Neural cell (in vitro differentiated cells): ENCODE measurements at regions not wholly inside any gene's neighbourhood (a gene's known extent, or its start where the extent isn't known, plus 50 kb on each side); places are given as distances from the start of the nearest gene placed in this dataset.

Source experiments
- H2AFZ ChIP-seq: fragments of 200-600, 300-800 bp; sonication (generic), shearing (Covaris generic); 2 replicates; pipeline ENCODE4 v1.6.0; 2014; ENCODE audit warnings: low read depth, mild to moderate bottlenecking, antibody characterized with exemption, low read length, moderate library complexity
- H3F3A ChIP-seq: fragments of 200-600 bp; shearing (Covaris generic); 2 replicates; pipeline ENCODE4 v1.6.1; 2016; ENCODE audit warnings: mild to moderate bottlenecking, moderate library complexity, mixed read lengths, antibody characterized with exemption, low read length; ENCODE audit not compliant: insufficient read depth, poor library complexity, severe bottlenecking
- H3K27ac ChIP-seq: fragments of 200-600, 300-800 bp; sonication (generic), shearing (Covaris generic); 2 replicates; pipeline ENCODE4 v1.5.1; 2014; ENCODE audit warnings: mild to moderate bottlenecking, low read length, moderate library complexity
- H3K27me3 ChIP-seq: fragments of 300-800, 200-600 bp; sonication (generic), shearing (Covaris generic); 2 replicates; pipeline ENCODE4 v1.6.0; 2014; ENCODE audit warnings: mild to moderate bottlenecking, low read depth, low read length, moderate library complexity; ENCODE audit not compliant: insufficient read depth
- H3K36me3 ChIP-seq: fragments of 300-800, 200-600 bp; sonication (generic), shearing (Covaris generic); 2 replicates; pipeline ENCODE4 v1.5.1; 2014; ENCODE audit warnings: mild to moderate bottlenecking, antibody characterized with exemption, low read length, moderate library complexity; ENCODE audit not compliant: insufficient read depth
- H3K4me2 ChIP-seq: fragments of 300-800, 200-600 bp; sonication (generic), shearing (Covaris generic); 2 replicates; pipeline ENCODE4 v1.6.0; 2014; ENCODE audit warnings: mild to moderate bottlenecking, low read length
- H3K4me3 ChIP-seq: fragments of 300-800, 200-600 bp; sonication (generic), shearing (Covaris generic); 2 replicates; pipeline ENCODE4 v1.5.1; 2014; ENCODE audit warnings: mild to moderate bottlenecking, low read length, moderate library complexity
- H3K79me2 ChIP-seq: fragments of 200-600 bp; shearing (Covaris generic); replicated peaks from 2 replicates; pipeline ENCODE4 v1.6.0; 2014; ENCODE audit warnings: mild to moderate bottlenecking, low read length, moderate library complexity; ENCODE audit not compliant: insufficient read depth
- H3K9ac ChIP-seq: fragments of 300-800, 200-600 bp; sonication (generic), shearing (Covaris generic); 2 replicates; pipeline ENCODE4 v1.6.1; 2016; ENCODE audit warnings: mild to moderate bottlenecking, low read length, mixed read lengths
- H3K9me2 ChIP-seq: fragments of 200-600 bp; shearing (Covaris generic); 2 replicates; pipeline ENCODE4 v1.6.1; 2016; ENCODE audit warnings: mild to moderate bottlenecking, low read length, mixed read lengths; ENCODE audit not compliant: insufficient read depth
- H3K9me3 ChIP-seq: fragments of 200-600, 300-800 bp; sonication (generic), shearing (Covaris generic); 2 replicates; pipeline ENCODE4 v1.6.1; 2016; ENCODE audit warnings: mild to moderate bottlenecking, mixed run types, low read length, moderate library complexity, mixed read lengths
- H4K20me1 ChIP-seq: fragments of 200-600 bp; shearing (Covaris generic); 2 replicates; pipeline ENCODE4 v1.6.1; 2016; ENCODE audit warnings: mild to moderate bottlenecking, mixed run types; ENCODE audit not compliant: insufficient read depth
- CTCF ChIP-seq: fragments of 450-650 bp; IDR thresholded peaks from 2 replicates; pipeline ENCODE4 v1.5.1; 2014; ENCODE audit warnings: antibody characterized with exemption, mild to moderate bottlenecking, moderate library complexity; ENCODE audit not compliant: poor library complexity, severe bottlenecking
- EP300 ChIP-seq: fragments of 450-650 bp; conservative IDR thresholded peaks from 2 replicates; pipeline ENCODE4 v1.6.1; 2014; ENCODE audit warnings: antibody characterized with exemption, mild to moderate bottlenecking, moderate library complexity; ENCODE audit not compliant: poor library complexity, severe bottlenecking
- EZH2 ChIP-seq: fragments of 200-600, 300-800 bp; shearing (Covaris generic), sonication (generic); IDR thresholded peaks from 2 replicates; pipeline ENCODE4 v1.6.1; 2014; ENCODE audit warnings: antibody characterized with exemption, low read length, borderline replicate concordance, mild to moderate bottlenecking; ENCODE audit not compliant: insufficient read depth, poor library complexity, severe bottlenecking
- MXI1 ChIP-seq: fragments of 450-650 bp; conservative IDR thresholded peaks from 2 replicates; pipeline ENCODE4 v1.6.1; 2014; ENCODE audit warnings: antibody characterized with exemption, mild to moderate bottlenecking; ENCODE audit not compliant: poor library complexity, severe bottlenecking
- POLR2AphosphoS5 ChIP-seq: IDR thresholded peaks from 2 replicates; pipeline ENCODE4 v1.6.1; 2012
- RAD21 ChIP-seq: fragments of 450-650 bp; conservative IDR thresholded peaks from 2 replicates; pipeline ENCODE4 v1.6.1; 2014; ENCODE audit warnings: antibody characterized with exemption, mild to moderate bottlenecking, moderate library complexity
- REST ChIP-seq: IDR thresholded peaks from 2 replicates; pipeline ENCODE4 v1.6.1; 2012; ENCODE audit warnings: borderline replicate concordance
- SMC3 ChIP-seq: fragments of 450-650 bp; conservative IDR thresholded peaks from 2 replicates; pipeline ENCODE4 v1.6.1; 2014; ENCODE audit warnings: antibody characterized with exemption, mild to moderate bottlenecking, moderate library complexity; ENCODE audit not compliant: poor library complexity
- TAF1 ChIP-seq: IDR thresholded peaks from 2 replicates; pipeline ENCODE4 v1.6.1; 2012; ENCODE audit warnings: low read depth

- H3F3A ChIP-seq, result no peaks in the 10 kb centered on the region
- no peak overlapping the region for H3K27ac ChIP-seq
- TF ChIP-seq TAF1 (no peak), EP300 (no peak), SMC3 (no peak)
- H3K4me2 ChIP-seq, result no peak overlapping the region
- no peak overlapping the region for H3K4me3 ChIP-seq
- H3K27me3 ChIP-seq, result no peaks in the 10 kb centered on the region
- H3K9ac ChIP-seq, result no peak overlapping the region
- no peaks in the 10 kb centered on the region for H3K9me3 ChIP-seq
- no peaks in the 10 kb centered on the region for H3K79me2 ChIP-seq
- H3K36me3 ChIP-seq, result no peaks in the 10 kb centered on the region
- no peaks in the 10 kb centered on the region for H3K9me2 ChIP-seq
- H4K20me1 ChIP-seq, result no peaks in the 10 kb centered on the region
- H2AFZ ChIP-seq, result no peak overlapping the region
Observed at GRCh38 chr21:15333136-15333710, 268.4 kb upstream of the NRIP1 start.

DNA sequence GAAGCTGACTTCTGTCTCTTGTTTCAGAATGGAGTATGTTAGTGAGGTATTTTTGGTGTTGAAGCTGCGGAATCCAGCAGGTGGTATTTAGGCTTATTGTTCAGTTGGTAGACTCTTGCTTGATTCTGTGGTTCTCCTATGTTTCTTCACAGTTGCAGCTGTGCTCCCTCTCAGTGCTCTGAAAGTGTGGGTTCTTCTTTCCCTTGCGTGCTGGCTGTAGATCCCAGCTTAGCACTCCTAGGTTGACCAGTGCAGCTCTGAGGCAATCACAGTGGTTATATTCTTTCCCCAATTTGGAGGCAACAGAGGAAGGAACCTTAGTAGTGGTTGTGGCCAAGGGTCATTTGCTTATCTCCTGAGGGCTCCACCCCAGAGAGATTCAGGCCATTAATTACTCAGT is 269.2 kb upstream of the NRIP1 start:
- no peak overlapping the region for H3K27ac ChIP-seq
- no peak overlapping the region for H3K4me2 ChIP-seq
- no peak overlapping the region for H3K9ac ChIP-seq
- no peak overlapping the region for H3K4me3 ChIP-seq
- no peaks in the 10 kb centered on the region for H4K20me1 ChIP-seq
- H3K27me3 ChIP-seq, result no peaks in the 10 kb centered on the region
- TF ChIP-seq EP300 (no peak), REST (no peak)
- no peak overlapping the region for H2AFZ ChIP-seq
- H3F3A ChIP-seq, result no peaks in the 10 kb centered on the region
- H3K79me2 ChIP-seq, result no peaks in the 10 kb centered on the region
- no peaks in the 10 kb centered on the region for H3K36me3 ChIP-seq
- no peaks in the 10 kb centered on the region for H3K9me3 ChIP-seq
- H3K9me2 ChIP-seq, result no peaks in the 10 kb centered on the region

DNA sequence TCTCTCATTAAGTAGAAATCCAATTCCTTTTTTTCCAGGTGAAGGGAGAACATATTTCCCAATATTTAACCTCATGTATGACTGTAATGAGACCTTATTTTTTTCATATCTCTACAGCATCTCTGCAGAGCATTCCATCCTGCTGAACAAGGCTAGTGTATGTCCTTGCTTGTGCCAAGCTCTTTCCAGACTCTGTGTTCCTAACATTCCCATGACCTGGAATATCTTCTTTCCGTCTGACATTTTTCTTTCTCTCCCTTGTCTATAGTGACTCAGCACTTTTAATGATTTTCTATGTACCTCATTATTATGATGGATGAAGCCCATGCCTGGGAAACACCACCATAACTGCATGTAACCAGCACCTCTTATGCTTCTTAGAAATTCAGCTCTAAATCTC is 278.3 kb upstream of the NRIP1 start:
- no peak overlapping the region for H3K4me2 ChIP-seq
- no peaks in the 10 kb centered on the region for H3K9me2 ChIP-seq
- H3F3A ChIP-seq, result no peaks in the 10 kb centered on the region
- H3K36me3 ChIP-seq, result no peaks in the 10 kb centered on the region
- no peak overlapping the region for H3K4me3 ChIP-seq
- no peaks in the 10 kb centered on the region for H3K9me3 ChIP-seq
- no peaks in the 10 kb centered on the region for H4K20me1 ChIP-seq
- no peak overlapping the region for H3K27ac ChIP-seq
- TF ChIP-seq EP300 (no peak), RAD21 (no peak), REST (no peak), EZH2 (no peak), POLR2AphosphoS5 (no peak), TAF1 (no peak), MXI1 (no peak), SMC3 (no peak), CTCF (no peak)
- H3K9ac ChIP-seq, result no peak overlapping the region
- no peak overlapping the region for H2AFZ ChIP-seq
- no peaks in the 10 kb centered on the region for H3K79me2 ChIP-seq
- H3K27me3 ChIP-seq, result no peaks in the 10 kb centered on the region
